Hematopoietic multipotent progenitor cell treated with erythropoietin and hydrocortisone succinate and interleukin-3 and kit ligand, for 4 days (in vitro differentiated cells): ENCODE measurements at regions not wholly inside any gene's neighbourhood (a gene's known extent, or its start where the extent isn't known, plus 50 kb on each side); places are given as distances from the start of the nearest gene placed in this dataset.

Experiments
- DNase-seq: peaks from one replicate; pipeline ENCODE4 v3.0.0-alpha.2; 2015

GRCh38 chrX:140848800-140849199 is 139.2 kb downstream of the LINC00632 start:
- no peak for DNase-seq

- no peak for DNase-seq
Measured at GRCh38 chrX:140860718-140861117, 141.7 kb upstream of the SPANXB1 start.

- DNase-seq = no peak
Measured at GRCh38 chrX:140866446-140866845, 135.9 kb upstream of the SPANXB1 start.

- no peak for DNase-seq
Measured at GRCh38 chrX:140912606-140913005, 89.8 kb upstream of the SPANXB1 start.

- no peak for DNase-seq
Measured at GRCh38 chrX:140913802-140914501, 88.4 kb upstream of the SPANXB1 start.

GRCh38 chrX:140916872-140917271 is 85.5 kb upstream of the SPANXB1 start:
- no peak for DNase-seq

GRCh38 chrX:140917354-140918115 is 84.9 kb upstream of the SPANXB1 start:
- no peak for DNase-seq

DNA sequence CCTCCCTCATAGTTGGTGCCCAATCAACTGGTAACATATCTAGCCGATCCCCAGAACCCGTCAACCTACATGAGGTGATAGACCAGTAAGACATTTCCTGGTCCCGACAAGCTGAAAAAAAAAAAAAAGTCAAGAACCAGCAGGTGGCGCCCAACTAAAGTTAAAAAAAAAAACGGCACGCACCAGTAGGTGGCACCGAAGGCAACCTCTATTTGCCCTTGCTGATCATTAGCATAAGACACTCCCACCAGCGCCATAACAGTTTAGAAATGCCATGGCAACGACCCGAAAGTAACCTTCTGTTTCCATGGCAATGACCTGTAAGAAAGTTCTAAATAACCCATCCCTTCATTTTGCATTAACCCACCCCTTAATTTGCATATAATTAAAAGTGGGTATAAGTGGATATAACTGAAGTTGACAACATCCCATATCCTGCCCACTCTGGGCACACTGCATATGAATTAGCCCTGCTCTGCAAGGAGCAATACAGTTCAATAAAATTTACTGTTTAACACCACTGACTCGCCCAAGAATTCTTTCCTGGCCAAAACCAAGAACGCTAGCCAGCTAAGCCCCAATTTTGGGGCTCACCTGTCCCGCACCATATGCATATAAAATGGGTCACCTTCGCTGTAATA is 83.9 kb upstream of the SPANXB1 start:
- DNase-seq = peak; percentile 80

- no peak for DNase-seq
Measured at GRCh38 chrX:140920416-140920815, 82.0 kb upstream of the SPANXB1 start.

DNA sequence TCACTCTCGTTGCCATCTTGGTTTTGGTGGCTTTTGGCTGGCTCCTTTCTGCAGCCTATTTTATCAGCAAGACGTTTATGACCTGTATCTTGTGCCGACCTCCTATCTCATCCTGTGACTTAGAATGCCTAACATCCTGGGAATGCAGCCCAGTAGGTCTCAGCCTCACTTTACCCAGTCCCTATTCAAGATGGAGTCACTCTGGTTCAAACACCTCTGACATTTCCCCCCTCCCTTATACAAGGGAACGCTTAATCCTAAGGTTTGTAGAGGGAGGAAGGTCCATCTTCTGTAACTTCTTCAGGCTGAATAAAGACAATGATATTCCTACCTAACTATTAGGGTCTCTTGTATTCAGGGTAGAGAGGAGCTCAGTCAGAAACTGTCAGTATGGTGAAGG is 79.3 kb upstream of the SPANXB1 start:
- no peak for DNase-seq

- DNase-seq = no peak
Measured at GRCh38 chrX:140928739-140929138, 73.7 kb upstream of the SPANXB1 start.

DNA sequence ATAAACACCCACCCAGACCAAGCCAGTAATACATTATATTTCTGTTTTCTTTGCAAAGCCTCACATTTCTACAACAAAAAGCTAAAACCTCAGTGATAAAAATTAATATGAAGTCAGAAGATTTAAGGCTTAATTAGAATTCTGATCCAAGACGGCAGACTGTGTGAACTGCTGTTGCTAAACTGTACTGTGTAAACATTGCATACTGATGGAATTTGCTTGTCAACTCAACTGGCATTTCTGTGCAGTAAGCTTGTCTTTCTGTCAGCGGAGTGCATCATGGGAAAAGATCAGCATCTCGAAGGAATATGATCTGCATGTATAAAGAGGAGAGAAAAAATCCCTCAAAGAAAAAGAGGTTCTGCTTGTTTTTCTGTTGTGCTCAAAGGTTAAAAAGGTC is 69.4 kb upstream of the SPANXB1 start:
- DNase-seq = no peak

GRCh38 chrX:140933874-140934655 is 68.3 kb upstream of the SPANXB1 start:
- no peak for DNase-seq

DNA sequence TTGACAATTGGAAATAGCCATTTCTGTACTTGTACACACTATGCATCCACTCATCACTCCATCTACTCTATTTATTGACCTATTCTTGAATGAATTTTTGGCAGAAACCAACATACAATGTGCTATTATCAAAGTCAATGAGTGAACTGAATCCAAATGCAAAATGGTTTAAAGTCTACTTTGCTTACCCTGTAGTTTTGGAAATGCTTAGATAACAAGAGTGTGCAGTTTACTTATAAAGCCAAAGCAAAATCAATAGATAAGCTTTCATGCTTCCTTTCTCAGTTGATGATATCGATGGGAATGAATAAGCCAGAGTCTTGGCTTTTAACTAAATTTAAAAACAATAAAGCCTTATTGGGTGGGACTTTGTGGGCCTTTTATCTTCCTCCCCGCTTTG is 58.9 kb upstream of the SPANXB1 start:
- DNase-seq = no peak

- no peak for DNase-seq
Measured at GRCh38 chrX:140944710-140945109, 57.7 kb upstream of the SPANXB1 start.

GRCh38 chrX:140948827-140949226 is 53.6 kb upstream of the SPANXB1 start:
- DNase-seq = no peak

GRCh38 chrX:140949233-140949632 is 53.2 kb upstream of the SPANXB1 start:
- no peak for DNase-seq
